GM12873 (cell line): ENCODE measurements at regions not wholly inside any gene's neighbourhood (a gene's known extent, or its start where the extent isn't known, plus 50 kb on each side); places are given as distances from the start of the nearest gene placed in this dataset.

Experiments used
- TF ChIP-seq, protein P1 (sequence below): IDR thresholded peaks from 2 replicates; pipeline ENCODE4 v1.5.1; 2012; ENCODE audit warnings: low read depth, mild to moderate bottlenecking, moderate library complexity, low read length, control low read depth; ENCODE audit not compliant: insufficient read depth; ENCODE audit errors: missing control alignments

DNA sequence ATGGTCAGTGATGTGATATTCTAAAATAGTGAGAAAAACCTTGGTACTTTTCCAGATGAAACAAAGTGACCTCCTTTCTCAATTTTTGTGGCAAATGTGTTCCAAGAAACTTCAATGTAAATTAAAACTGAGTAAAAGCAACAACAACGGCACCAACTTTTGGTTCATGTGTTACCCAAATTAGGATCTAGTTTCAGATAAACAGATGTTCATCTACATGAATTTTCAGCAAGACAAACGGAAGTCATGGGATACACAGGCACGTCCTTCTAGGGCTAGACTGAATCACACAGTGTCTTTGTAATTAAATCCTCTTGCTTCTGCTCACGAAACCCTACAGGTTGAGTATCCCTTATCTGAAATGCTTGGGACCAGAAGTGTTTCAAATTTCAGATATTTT, 915.2 kb downstream of the TFAP2A start:
- TF ChIP-seq, protein P1, sequence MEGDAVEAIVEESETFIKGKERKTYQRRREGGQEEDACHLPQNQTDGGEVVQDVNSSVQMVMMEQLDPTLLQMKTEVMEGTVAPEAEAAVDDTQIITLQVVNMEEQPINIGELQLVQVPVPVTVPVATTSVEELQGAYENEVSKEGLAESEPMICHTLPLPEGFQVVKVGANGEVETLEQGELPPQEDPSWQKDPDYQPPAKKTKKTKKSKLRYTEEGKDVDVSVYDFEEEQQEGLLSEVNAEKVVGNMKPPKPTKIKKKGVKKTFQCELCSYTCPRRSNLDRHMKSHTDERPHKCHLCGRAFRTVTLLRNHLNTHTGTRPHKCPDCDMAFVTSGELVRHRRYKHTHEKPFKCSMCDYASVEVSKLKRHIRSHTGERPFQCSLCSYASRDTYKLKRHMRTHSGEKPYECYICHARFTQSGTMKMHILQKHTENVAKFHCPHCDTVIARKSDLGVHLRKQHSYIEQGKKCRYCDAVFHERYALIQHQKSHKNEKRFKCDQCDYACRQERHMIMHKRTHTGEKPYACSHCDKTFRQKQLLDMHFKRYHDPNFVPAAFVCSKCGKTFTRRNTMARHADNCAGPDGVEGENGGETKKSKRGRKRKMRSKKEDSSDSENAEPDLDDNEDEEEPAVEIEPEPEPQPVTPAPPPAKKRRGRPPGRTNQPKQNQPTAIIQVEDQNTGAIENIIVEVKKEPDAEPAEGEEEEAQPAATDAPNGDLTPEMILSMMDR, result no peak

DNA sequence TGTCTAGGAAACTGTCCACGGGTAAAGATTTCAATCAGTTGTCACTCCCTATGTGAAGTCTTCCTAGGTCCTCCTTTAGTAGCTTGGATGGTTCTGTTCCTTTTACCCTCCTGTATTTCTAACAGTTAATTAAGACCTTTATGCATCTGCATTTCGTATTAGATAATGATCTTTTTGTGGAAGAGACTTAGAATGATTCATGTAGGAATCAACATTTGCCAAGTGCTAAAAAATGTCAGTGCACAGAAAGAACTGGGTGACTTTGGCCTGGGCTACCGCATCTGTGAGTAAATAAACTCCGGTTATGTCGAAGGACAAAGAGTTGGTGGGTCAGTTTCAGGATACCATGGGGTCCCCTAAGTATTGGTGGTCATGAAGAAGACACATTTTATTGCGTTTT, 918.0 kb downstream of the TFAP2A start:
- TF ChIP-seq, protein P1, result no peak

DNA sequence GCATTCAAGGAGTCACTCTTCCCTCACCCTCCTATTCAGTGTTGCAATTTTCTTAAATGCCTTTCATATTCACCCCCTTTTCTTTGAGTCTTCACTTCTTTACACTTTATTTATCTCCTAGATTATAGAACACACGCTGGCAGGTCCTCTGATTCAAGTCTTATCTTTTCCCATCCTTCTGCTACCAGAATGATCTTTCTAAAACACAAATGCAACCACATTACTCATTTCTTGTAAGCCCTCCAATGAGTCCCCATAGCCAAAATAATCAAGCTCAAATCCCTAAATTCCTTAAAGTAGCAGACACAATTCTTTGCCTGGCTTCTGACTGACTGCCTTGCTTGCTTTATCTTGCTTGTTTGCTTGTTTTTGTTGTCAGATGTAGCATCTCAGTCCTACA, 920.0 kb downstream of the TFAP2A start:
- TF ChIP-seq, protein P1, result no peak

DNA sequence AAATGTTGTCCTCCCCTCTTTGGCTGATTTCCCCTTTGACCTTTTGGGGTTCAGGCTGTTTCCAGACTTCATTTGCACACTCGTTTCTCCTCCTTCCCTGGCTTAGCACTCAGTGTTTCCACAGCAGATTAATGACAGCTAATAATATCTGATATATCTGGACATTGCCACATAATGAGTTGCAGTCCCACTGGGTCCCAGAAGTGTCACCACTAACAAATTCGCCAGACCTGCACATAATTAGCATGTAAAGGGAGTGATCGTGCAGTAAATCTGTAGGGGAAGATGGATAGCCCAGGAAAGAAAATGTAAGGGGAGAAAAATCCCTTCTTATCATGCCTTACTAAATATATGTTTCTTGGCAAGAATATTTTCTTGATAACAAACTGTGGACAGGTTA, 922.1 kb downstream of the TFAP2A start:
- TF ChIP-seq, protein P1, result no peak

DNA sequence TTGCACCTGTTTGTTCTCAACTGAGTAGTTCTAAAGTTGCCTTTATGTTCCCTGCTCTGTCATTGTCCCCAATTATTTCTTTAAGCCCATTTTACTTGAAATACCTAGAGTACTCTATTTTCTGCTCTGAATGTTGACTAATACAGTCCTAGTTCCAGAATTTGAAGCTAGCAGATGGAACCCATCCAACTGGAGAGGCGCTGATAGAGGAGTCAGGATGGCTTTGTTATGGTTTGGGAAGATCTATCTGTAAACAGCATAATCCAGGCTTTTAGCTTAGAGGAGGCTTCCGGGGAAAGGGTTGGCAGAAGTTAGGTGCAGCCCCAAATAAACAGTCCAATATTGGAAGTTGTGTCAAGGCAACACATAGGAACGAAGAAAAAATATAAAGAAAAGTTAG, 927.7 kb downstream of the TFAP2A start:
- TF ChIP-seq, protein P1, result no peak

DNA sequence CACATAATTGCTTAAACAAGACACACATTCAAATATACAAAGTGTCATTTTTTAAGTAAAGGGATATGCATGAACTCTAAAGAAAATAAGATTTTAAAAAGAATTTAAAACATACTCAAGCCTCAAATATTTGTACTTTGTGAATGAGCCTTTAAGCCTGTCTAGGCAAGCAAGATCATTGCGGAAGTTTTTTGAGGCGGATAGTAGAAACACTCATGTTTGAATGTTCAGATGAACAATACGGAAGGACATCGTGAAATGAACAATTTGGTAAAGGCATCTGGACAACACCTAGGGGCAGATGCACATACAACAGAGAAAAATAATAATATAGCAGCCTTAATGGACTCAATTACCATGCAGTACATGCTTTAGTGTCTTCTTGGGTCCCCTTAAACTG, 928.9 kb downstream of the TFAP2A start:
- TF ChIP-seq, protein P1, result no peak

DNA sequence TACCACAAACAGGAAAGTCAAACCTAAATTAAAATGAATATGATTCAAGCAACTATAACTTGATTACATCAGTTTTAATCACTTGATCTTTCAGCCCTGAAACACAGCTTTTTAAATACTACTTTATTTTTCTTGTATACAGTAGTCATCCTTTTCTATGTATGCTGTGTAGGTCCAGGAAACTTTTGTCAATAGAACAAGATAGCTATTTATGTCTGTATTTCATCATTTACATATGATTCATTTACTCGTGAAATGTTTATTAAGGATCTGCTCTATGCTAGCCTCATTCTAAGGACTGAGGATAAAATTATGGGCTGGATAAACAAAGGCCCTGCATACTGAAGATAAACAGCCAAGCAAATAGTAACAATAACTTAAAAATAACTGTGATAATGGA, 930.2 kb downstream of the TFAP2A start:
- TF ChIP-seq, protein P1, result no peak
